ENCODE measurements at regions not wholly inside any gene's neighbourhood (a gene's known extent, or its start where the extent isn't known, plus 50 kb on each side); places are given as distances from the start of the nearest gene placed in this dataset.

- intact Hi-C loops (cut with micrococcal nuclease): no loop called here
- peaks cover 6% of the 10 kb centered on the region for H3K27me3 ChIP-seq (ENCODE audit: low read depth)
- H3K9me3 ChIP-seq (replicated peaks): no peaks in the 10 kb centered on the region
- H3K36me3 ChIP-seq: no peaks in the 10 kb centered on the region
- H3K27ac ChIP-seq (replicated peaks): no peak overlapping the region
- DNase-seq: no peak
- no peak for TF ChIP-seq CTCF (IDR thresholded peaks at IDR 0.05; ENCODE audit: borderline replicate concordance)
- H3K4me3 ChIP-seq: no peak overlapping the region
- H3K4me1 ChIP-seq: no peaks in the 10 kb centered on the region
Measured at GRCh38 chr10:81104494-81104893, 566.8 kb downstream of the SH2D4B start.

DNA sequence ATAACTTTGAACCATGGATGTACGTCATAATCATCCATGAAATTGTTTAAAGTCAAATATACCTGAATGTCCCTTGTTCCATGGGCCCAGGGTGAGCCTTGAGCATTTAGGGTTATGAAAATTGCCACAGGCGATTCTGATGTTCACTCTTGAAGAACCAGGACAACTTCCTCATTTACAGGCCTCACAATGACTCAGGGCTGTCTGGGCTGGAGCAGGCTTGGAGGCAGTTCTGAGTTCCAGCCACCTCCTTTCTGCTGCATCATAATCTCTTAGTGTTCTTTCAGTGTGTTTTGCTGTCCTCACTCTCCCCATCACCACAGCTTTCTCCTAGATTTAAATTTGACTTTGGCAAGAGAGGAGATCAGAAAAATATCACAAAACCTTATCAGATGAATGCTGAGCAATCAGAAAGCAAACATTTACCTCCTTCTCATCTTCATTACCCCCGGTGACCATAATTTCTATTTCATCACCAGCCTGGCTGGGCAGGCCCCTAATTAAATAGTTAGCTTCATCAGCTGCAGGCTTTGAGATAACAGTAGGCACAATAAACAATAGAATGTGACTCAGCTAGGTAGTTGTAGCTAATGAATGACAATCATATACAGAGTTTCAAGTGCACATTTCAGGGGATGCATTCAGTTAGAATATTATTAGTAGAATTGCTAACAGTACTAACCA lies 571.0 kb downstream of the SH2D4B start:
- no peak for DNase-seq
- Histone ChIP-seq H3K4me3 (no peak overlapping the region), H3K27ac (replicated peaks) (no peak overlapping the region), H3K4me1 (no peaks in the 10 kb centered on the region), H3K36me3 (no peaks in the 10 kb centered on the region), H3K9me3 (replicated peaks) (no peaks in the 10 kb centered on the region), H3K27me3 (ENCODE audit: low read depth) (no peaks in the 10 kb centered on the region)
- no peak for TF ChIP-seq CTCF (IDR thresholded peaks at IDR 0.05; ENCODE audit: borderline replicate concordance)
- intact Hi-C loops (cut with micrococcal nuclease): no loop called here

DNA sequence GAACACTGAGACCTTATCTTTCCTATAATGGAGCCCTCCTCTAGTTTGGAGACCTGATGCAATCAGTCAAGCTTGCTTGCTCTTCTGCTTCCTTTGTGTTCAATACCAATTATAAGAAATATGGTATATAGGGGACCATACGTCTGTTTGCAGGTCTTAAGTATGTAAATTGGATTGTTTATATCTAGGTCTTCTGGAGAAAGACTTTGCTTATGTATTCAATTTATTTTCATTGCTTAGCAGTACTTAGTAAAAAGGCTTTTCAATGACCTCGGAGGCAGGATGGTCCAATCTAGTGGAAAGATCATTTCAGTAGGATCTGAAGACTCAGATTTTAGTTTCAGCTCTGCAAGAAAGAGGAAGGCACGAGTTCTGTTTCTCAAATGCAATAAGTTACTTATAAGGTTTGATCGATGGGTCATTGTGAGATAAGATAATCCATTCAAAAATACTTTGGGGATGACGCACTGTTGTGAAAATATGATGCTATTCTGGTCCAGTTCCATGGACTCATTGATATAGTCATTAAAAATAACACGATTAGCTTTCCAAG lies 571.6 kb downstream of the SH2D4B start:
- no peaks in the 10 kb centered on the region for H3K36me3 ChIP-seq
- no peaks in the 10 kb centered on the region for H3K9me3 ChIP-seq (replicated peaks)
- no peak for DNase-seq
- no peaks in the 10 kb centered on the region for H3K27me3 ChIP-seq (ENCODE audit: low read depth)
- no peak for TF ChIP-seq CTCF (IDR thresholded peaks at IDR 0.05; ENCODE audit: borderline replicate concordance)
- intact Hi-C loops (cut with micrococcal nuclease): no loop called here
- H3K4me1 ChIP-seq: no peaks in the 10 kb centered on the region
- H3K4me3 ChIP-seq: no peak overlapping the region
- H3K27ac ChIP-seq (replicated peaks): no peak overlapping the region

DNA sequence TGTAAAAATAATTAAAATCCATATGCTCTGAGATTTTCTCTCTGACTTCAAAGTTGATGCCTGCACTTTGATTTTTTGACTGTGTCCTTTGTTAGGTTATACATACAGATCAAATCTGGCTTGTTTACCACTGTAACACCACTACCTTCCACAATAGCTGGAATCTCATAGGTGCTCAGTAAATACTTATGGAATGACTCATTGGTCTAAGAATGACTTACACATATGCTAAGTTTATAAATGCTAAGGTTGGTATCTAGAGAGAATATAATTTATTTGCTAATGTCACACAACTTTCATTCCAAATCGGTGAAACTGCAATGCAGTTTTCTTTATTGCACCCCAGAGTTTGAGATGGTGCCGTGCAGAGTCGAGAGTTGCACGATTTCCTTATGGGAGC lies 578.5 kb downstream of the SH2D4B start:
- no peaks in the 10 kb centered on the region for H3K27me3 ChIP-seq (ENCODE audit: low read depth)
- no peaks in the 10 kb centered on the region for H3K36me3 ChIP-seq
- H3K4me3 ChIP-seq: no peak overlapping the region
- DNase-seq: no peak
- no peaks in the 10 kb centered on the region for H3K9me3 ChIP-seq (replicated peaks)
- intact Hi-C loops (cut with micrococcal nuclease): no loop called here
- H3K4me1 ChIP-seq: no peaks in the 10 kb centered on the region
- H3K27ac ChIP-seq (replicated peaks): no peak overlapping the region
- no peak for TF ChIP-seq CTCF (IDR thresholded peaks at IDR 0.05; ENCODE audit: borderline replicate concordance)

DNA sequence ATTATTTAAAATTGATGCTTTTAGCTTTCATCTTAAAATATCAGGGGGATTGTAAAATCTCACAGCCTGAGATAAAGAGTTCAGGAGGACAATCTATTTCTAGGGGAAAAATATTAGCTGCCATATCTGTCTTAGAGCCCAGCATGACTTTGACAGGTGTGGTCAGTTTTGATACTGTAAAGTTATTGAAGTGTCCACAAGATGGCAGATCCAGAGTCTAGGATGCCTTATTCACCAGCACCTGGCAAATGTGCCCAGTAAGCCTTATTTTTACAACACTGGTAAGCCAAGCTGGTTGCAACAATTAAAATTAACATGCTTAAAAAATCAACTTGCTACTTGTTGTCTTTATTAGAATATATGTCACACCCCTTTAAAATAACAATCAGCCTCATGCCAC lies 579.3 kb downstream of the SH2D4B start:
- no peaks in the 10 kb centered on the region for H3K9me3 ChIP-seq (replicated peaks)
- H3K27ac ChIP-seq (replicated peaks): no peak overlapping the region
- intact Hi-C loops (cut with micrococcal nuclease): no loop called here
- no peak for DNase-seq
- no peaks in the 10 kb centered on the region for H3K4me1 ChIP-seq
- H3K4me3 ChIP-seq: no peak overlapping the region
- H3K36me3 ChIP-seq: no peaks in the 10 kb centered on the region
- TF ChIP-seq CTCF (IDR thresholded peaks at IDR 0.05; ENCODE audit: borderline replicate concordance): no peak
- no peaks in the 10 kb centered on the region for H3K27me3 ChIP-seq (ENCODE audit: low read depth)
